MM.1S (cell line): ENCODE measurements at regions not wholly inside any gene's neighbourhood (a gene's known extent, or its start where the extent isn't known, plus 50 kb on each side); places are given as distances from the start of the nearest gene placed in this dataset.

Experiments
- EZH2 ChIP-seq: fragments of 300-600 bp; sonication (generic); optimal IDR thresholded peaks from 2 replicates; pipeline ENCODE3; 2017; ENCODE audit warnings: low read depth, mild to moderate bottlenecking, antibody characterized with exemption, low read length, mixed read lengths
- EZH2phosphoT487 ChIP-seq: fragments of 300-600 bp; sonication (generic); IDR thresholded peaks from 2 replicates; pipeline ENCODE4 v1.6.1; 2018; ENCODE audit warnings: antibody characterized with exemption, low read length
- TF ChIP-seq, protein P1 (sequence below): fragments of 300-600 bp; sonication (generic); IDR thresholded peaks from 2 replicates; pipeline ENCODE4 v1.5.1; 2016; ENCODE audit warnings: antibody characterized with exemption, low read length, mixed read lengths

- TF ChIP-seq, protein P1, sequence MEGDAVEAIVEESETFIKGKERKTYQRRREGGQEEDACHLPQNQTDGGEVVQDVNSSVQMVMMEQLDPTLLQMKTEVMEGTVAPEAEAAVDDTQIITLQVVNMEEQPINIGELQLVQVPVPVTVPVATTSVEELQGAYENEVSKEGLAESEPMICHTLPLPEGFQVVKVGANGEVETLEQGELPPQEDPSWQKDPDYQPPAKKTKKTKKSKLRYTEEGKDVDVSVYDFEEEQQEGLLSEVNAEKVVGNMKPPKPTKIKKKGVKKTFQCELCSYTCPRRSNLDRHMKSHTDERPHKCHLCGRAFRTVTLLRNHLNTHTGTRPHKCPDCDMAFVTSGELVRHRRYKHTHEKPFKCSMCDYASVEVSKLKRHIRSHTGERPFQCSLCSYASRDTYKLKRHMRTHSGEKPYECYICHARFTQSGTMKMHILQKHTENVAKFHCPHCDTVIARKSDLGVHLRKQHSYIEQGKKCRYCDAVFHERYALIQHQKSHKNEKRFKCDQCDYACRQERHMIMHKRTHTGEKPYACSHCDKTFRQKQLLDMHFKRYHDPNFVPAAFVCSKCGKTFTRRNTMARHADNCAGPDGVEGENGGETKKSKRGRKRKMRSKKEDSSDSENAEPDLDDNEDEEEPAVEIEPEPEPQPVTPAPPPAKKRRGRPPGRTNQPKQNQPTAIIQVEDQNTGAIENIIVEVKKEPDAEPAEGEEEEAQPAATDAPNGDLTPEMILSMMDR: no peak
- TF ChIP-seq EZH2 (no peak), EZH2phosphoT487 (no peak)
Measured at GRCh38 chr6:87763901-87764300, 61.9 kb upstream of the AKIRIN2 start.
